SK-N-SH (cell line): ENCODE measurements at regions not wholly inside any gene's neighbourhood (a gene's known extent, or its start where the extent isn't known, plus 50 kb on each side); places are given as distances from the start of the nearest gene placed in this dataset.

ENCODE experiments used
- RCOR1 ChIP-seq: fragments of 150-350 bp; IDR thresholded peaks from 2 replicates; pipeline ENCODE4 v1.6.1; 2017; ENCODE audit warnings: antibody characterized with exemption, low read length
- TAF1 ChIP-seq: IDR thresholded peaks from 2 replicates; pipeline ENCODE4 v1.6.1; 2012; ENCODE audit warnings: low read depth, mild to moderate bottlenecking, low read length, moderate library complexity, borderline replicate concordance
- TF ChIP-seq, protein P1 (sequence below): IDR thresholded peaks from 2 replicates; pipeline ENCODE4 v1.6.1; 2012; ENCODE audit warnings: mild to moderate bottlenecking, low read depth, low read length, moderate library complexity

DNA sequence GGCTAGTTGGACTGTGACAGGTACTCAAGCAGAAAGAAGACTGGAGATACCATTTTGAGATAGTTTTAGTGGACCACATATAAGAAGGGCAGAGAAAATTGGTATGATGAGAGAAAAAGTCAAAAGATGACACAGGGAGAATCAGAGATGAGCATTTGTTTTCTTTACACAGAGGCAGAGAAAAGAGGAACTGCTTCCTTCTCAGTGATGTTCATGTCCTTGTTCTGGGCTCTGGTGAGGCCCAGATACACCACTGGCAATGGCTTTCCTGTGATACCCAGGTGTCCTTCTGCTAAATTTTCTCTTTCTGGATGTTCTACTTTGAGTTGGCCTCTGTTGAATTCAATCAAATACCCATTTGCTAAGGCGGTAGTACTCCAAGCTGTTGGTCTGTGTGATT is 1782.7 kb upstream of the SEL1L start:
- TF ChIP-seq, protein P1, sequence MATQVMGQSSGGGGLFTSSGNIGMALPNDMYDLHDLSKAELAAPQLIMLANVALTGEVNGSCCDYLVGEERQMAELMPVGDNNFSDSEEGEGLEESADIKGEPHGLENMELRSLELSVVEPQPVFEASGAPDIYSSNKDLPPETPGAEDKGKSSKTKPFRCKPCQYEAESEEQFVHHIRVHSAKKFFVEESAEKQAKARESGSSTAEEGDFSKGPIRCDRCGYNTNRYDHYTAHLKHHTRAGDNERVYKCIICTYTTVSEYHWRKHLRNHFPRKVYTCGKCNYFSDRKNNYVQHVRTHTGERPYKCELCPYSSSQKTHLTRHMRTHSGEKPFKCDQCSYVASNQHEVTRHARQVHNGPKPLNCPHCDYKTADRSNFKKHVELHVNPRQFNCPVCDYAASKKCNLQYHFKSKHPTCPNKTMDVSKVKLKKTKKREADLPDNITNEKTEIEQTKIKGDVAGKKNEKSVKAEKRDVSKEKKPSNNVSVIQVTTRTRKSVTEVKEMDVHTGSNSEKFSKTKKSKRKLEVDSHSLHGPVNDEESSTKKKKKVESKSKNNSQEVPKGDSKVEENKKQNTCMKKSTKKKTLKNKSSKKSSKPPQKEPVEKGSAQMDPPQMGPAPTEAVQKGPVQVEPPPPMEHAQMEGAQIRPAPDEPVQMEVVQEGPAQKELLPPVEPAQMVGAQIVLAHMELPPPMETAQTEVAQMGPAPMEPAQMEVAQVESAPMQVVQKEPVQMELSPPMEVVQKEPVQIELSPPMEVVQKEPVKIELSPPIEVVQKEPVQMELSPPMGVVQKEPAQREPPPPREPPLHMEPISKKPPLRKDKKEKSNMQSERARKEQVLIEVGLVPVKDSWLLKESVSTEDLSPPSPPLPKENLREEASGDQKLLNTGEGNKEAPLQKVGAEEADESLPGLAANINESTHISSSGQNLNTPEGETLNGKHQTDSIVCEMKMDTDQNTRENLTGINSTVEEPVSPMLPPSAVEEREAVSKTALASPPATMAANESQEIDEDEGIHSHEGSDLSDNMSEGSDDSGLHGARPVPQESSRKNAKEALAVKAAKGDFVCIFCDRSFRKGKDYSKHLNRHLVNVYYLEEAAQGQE, result no peak
- no peak for TF ChIP-seq RCOR1
- no peak for TF ChIP-seq TAF1
